Lower leg skin (tissue), 4 donors: ENCODE measurements at regions not wholly inside any gene's neighbourhood (a gene's known extent, or its start where the extent isn't known, plus 50 kb on each side); places are given as distances from the start of the nearest gene placed in this dataset.

Source experiments
- DNase-seq, 2 donors: peaks; one replicate each; pipeline ENCODE4 v3.0.0-alpha.2; 2019; ENCODE audit warnings: low spot score in 2 of 2
- H3K4me3 ChIP-seq: fragments of 200-600 bp; sonication (generic); 2 replicates; pipeline ENCODE4 v1.5.1; 2017; ENCODE audit warnings: mild to moderate bottlenecking, low read depth; ENCODE audit not compliant: poor library complexity, severe bottlenecking
- CTCF ChIP-seq, 3 donors: fragments of 450-650 bp; IDR thresholded peaks; one replicate each; pipeline ENCODE4 v1.5.1; 2016; ENCODE audit warnings: antibody characterized with exemption in 3 of 3, mild to moderate bottlenecking in 3 of 3, moderate library complexity in 2 of 3
- POLR2A ChIP-seq, 2 donors: fragments of 450-650 bp; IDR thresholded peaks; one replicate each; pipeline ENCODE4 v1.6.1; 2016 to 2017; ENCODE audit warnings: antibody characterized with exemption in 2 of 2, mild to moderate bottlenecking in 1 of 2, moderate library complexity in 1 of 2
- WGBS, 2 donors: methylation state at CpG; one replicate each; pipeline ENCODE4 v1.1.5; 2018; 5-methylcytosine and 5-hydroxymethylcytosine counted together
- intact Hi-C: fragments of 100-400 bp; cut with DNase I; formaldehyde crosslinking; loops from one replicate; pipeline ENCODE4 v1.15.0; 2023; ENCODE audit warnings: low total_unique reads

- DNase-seq: no peak
- no peak overlapping the region for H3K4me3 ChIP-seq
- 2 to 3% methylated on average over 12 to 15 of the region's 16 CpGs for WGBS, 2 donors
- intact Hi-C loops: no loop called here
- no peak for TF ChIP-seq POLR2A (IDR thresholded peaks at IDR 0.05)
Measured at GRCh38 chr22:46035380-46035741, 58.4 kb upstream of the WNT7B start.

- 0 to 3% methylated on average over 3 to 26 of the region's 84 CpGs for WGBS, 2 donors
- intact Hi-C loops: no loop called here
Measured at GRCh38 chr22:46035742-46036557, 59.0 kb upstream of the WNT7B start.

GRCh38 chr22:46036558-46037408, 59.8 kb upstream of the WNT7B start:
- TF ChIP-seq POLR2A (IDR thresholded peaks at IDR 0.05) (no peak), CTCF (IDR thresholded peaks at IDR 0.05) (no peak)
- intact Hi-C loops: no loop called here
- peak in 1 of 2 donors; percentile 90 for DNase-seq
- WGBS, 2 donors: 30 to 38% methylated on average over 18 of the region's 18 CpGs
- peak overlapping the region; percentile 58 for H3K4me3 ChIP-seq

More at GRCh38 chr22:46035742-46036557, 59.0 kb upstream of the WNT7B start:
- DNase-seq: peak; percentile 99 to 100
- TF ChIP-seq CTCF (IDR thresholded peaks at IDR 0.05) (no peak), POLR2A (IDR thresholded peaks at IDR 0.05) (peak in 1 of 2 donors; percentile 92)
- peak overlapping the region; percentile 58 for H3K4me3 ChIP-seq

GRCh38 chr22:46038174-46038487, 61.2 kb upstream of the WNT7B start:
- intact Hi-C loops: no loop called here
- no peak for TF ChIP-seq CTCF (IDR thresholded peaks at IDR 0.05)
- no peak for TF ChIP-seq POLR2A (IDR thresholded peaks at IDR 0.05)
- 53 to 57% methylated on average over 2 of the region's 2 CpGs for WGBS, 2 donors
- DNase-seq: no peak
- no peak overlapping the region for H3K4me3 ChIP-seq

GRCh38 chr22:46038516-46039430, 61.8 kb upstream of the WNT7B start:
- 35 to 40% methylated on average over 18 of the region's 18 CpGs for WGBS, 2 donors

More at GRCh38 chr22:46038516-46039430, 61.8 kb upstream of the WNT7B start:
- TF ChIP-seq CTCF (IDR thresholded peaks at IDR 0.05) (no peak), POLR2A (IDR thresholded peaks at IDR 0.05) (no peak)
- peak in 1 of 2 donors; percentile 86 for DNase-seq
- intact Hi-C loops: no loop called here
- H3K4me3 ChIP-seq: no peak overlapping the region
